Retinal pigment epithelial cell (primary cell): ENCODE measurements at regions not wholly inside any gene's neighbourhood (a gene's known extent, or its start where the extent isn't known, plus 50 kb on each side); places are given as distances from the start of the nearest gene placed in this dataset.

Experiments used
- DNase-seq: peaks from one replicate; pipeline ENCODE4 v3.0.0-alpha.2; 2010; ENCODE audit warnings: low read depth
- H3K4me3 ChIP-seq: 2 replicates; pipeline ENCODE4 v1.5.1; 2011; ENCODE audit warnings: mild to moderate bottlenecking, low read length, control low read depth, moderate library complexity
- TF ChIP-seq, protein P1 (sequence below): conservative IDR thresholded peaks from 2 replicates; pipeline ENCODE4 v1.5.1; 2011; ENCODE audit warnings: low read depth, low read length, control low read depth, inconsistent platforms

DNA sequence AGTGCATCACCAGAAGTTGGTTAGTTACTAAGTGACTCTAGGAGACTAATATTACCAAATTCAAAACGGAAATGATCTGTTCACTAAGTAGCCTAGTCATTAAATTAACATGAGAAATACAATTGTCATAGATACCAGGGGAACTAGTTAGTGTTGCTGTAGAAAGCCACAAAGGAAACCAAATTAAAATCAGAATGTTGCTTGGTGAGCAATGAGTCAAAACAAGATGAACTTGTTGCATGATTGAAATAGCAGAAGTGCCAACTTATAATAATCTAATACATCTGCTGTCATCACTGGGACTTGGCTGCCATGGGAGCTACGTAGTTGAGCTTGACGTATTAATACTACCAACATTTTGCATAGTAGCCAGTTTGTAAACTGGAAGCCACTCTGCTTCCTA lies 458.1 kb downstream of the DIPK2A start:
- no peak overlapping the region for H3K4me3 ChIP-seq
- DNase-seq, result no peak
- TF ChIP-seq, protein P1, sequence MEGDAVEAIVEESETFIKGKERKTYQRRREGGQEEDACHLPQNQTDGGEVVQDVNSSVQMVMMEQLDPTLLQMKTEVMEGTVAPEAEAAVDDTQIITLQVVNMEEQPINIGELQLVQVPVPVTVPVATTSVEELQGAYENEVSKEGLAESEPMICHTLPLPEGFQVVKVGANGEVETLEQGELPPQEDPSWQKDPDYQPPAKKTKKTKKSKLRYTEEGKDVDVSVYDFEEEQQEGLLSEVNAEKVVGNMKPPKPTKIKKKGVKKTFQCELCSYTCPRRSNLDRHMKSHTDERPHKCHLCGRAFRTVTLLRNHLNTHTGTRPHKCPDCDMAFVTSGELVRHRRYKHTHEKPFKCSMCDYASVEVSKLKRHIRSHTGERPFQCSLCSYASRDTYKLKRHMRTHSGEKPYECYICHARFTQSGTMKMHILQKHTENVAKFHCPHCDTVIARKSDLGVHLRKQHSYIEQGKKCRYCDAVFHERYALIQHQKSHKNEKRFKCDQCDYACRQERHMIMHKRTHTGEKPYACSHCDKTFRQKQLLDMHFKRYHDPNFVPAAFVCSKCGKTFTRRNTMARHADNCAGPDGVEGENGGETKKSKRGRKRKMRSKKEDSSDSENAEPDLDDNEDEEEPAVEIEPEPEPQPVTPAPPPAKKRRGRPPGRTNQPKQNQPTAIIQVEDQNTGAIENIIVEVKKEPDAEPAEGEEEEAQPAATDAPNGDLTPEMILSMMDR, result no peak

DNA sequence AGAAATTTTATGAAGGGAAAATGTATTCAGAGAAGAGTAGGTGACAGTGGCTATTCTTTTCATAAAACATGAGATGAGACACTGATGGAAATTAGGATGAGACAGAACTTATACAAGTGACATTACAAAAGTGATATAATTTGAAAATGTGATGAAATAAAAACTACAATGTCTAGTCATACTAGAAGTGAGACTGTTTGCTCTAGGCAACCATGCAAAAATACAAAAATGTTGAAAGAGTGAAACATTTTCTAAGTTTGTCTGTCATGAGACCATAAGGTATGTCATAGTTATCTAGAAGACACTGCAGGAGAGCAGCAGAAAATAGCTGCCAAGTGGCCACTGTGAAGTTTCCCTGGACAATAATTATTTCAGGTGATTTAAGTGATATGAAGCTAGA lies 459.5 kb downstream of the DIPK2A start:
- no peak overlapping the region for H3K4me3 ChIP-seq
- TF ChIP-seq, protein P1, result no peak
- DNase-seq, result no peak

DNA sequence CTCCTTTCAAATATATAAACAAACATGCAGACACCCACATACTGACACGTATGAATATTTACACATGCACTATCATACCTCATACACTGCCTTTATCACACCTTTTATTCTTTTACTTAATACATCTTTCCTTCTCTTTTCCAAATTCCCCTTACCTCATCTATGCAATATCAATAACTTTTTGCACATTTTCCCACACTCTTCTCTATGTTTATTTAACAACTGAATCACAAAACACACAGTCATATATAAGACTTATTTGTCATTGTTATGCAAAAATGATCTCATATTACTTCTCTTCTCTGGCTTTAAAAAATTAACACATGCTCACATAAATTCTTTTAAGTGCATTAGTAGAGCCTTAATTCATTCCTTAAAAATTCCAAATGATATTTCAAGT lies 461.4 kb downstream of the DIPK2A start:
- no peak overlapping the region for H3K4me3 ChIP-seq
- TF ChIP-seq, protein P1, result no peak
- no peak for DNase-seq

DNA sequence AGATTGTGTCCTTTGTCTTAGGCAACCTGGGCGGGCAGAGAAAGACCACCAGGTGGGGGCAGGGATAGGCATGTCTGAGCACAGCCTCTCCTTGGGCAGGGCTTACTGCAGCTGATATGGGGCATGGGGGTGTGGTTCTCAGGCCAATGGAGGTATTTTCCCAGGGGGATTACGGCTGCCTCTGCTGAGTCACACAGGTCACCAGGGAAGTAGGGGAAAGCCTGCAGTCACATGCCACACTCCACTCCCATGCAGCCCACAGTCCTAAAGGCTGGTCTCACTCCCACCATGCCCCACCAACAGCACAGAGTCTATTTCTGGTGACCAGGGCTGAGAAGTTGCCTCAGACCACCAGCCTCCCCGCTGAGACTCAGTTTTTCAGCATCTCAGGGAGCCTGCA lies 466.4 kb downstream of the DIPK2A start:
- peak; percentile 88 for DNase-seq
- TF ChIP-seq, protein P1, result no peak
- H3K4me3 ChIP-seq, result no peak overlapping the region

DNA sequence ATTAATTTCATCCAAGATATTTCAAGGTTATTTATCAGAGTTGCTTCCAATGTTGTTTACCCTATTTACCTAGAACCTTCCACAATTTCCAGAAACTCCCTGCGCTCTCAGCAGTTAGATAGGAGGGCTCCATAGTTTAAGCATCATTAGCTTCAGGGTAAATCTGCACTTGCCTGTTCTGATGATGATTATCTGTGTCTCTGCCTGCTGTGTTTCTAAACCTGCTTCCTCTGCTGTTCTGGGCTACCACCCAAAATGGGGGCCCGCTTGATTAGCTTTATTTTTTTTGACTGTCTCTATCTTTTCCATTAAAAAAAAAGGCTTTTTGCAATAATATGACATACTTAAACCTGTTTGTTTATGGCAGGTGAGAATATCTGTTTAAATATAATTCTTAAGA lies 472.4 kb downstream of the DIPK2A start:
- no peak for DNase-seq
- TF ChIP-seq, protein P1, result no peak
- H3K4me3 ChIP-seq, result no peak overlapping the region

DNA sequence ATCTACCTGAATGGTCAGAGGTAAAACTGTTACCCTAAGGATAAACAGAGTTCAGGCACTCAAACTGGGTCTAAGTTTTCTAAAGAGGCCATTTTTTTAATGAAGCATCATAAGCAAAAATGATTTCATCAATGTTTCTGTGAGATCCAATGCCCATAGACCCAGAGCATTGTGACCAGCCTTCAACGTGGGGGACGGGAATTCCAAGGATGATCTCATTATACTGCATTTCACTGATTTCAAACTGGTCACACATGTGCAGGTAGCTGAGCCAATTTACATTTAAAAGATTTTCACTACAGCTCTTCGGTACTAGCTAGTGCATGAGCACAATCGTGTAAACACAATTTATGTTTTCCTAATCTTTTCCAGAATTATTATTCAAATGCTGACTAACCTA lies 472.9 kb downstream of the DIPK2A start:
- TF ChIP-seq, protein P1, result no peak
- H3K4me3 ChIP-seq, result no peak overlapping the region

DNA sequence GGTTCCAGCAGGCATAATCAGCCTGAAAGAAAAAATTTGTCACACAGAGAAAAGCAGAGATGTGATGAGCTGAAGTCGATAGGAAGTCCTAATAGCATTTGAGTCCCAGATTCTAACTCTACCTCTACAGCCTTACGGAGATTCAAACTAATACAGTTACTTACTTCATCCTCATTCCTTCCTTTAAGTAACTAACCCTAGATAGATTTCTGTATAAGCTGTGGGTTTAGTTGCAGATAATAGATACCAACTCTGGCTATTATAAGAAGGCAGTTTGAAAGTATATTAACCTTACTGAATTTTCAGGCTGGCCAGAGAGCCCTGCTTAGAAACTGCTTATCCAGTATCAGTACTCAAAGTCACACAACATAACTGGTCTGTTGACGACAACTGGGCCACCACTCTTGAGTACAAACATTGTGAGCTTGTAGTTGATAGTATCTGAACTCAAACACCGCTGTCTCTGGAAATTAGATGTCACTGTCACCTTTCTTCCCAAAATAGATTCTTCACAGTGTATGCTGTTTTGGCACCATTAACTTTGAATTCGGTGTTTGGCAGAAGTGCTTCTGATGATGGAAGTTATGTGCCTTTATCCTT lies 484.3 kb downstream of the DIPK2A start:
- TF ChIP-seq, protein P1, result no peak
- no peak for DNase-seq
- no peak overlapping the region for H3K4me3 ChIP-seq

More for the DNA sequence above, 472.9 kb downstream of the DIPK2A start:
- no peak for DNase-seq
